HG03066 (cell line): ENCODE measurements at regions not wholly inside any gene's neighbourhood (a gene's known extent, or its start where the extent isn't known, plus 50 kb on each side); places are given as distances from the start of the nearest gene placed in this dataset.
A peak's percentile ranks its signal among the peaks of the same experiment; 100 is the strongest.

ENCODE experiments used
- ATAC-seq: cut with Tn5 transposase; IDR thresholded peaks from one replicate; pipeline ENCODE4 v1.9.1; 2021; ENCODE audit warnings: low read depth; ENCODE audit not compliant: unreplicated experiment

- no peak for ATAC-seq
Observed at GRCh38 chr7:24178811-24179570, 105.0 kb upstream of the NPY start.

- ATAC-seq: no peak
Observed at GRCh38 chr7:24191362-24191761, 92.6 kb upstream of the NPY start.

- no peak for ATAC-seq
Observed at GRCh38 chr7:24192053-24192452, 91.9 kb upstream of the NPY start.

- ATAC-seq: no peak
Observed at GRCh38 chr7:24192691-24193090, 91.3 kb upstream of the NPY start.

- ATAC-seq: no peak
Observed at GRCh38 chr7:24197852-24198251, 86.1 kb upstream of the NPY start.

GRCh38 chr7:24199978-24200377 lies 84.0 kb upstream of the NPY start:
- ATAC-seq: no peak

- no peak for ATAC-seq
Observed at GRCh38 chr7:24200407-24200966, 83.5 kb upstream of the NPY start.

GRCh38 chr7:24201226-24201625 lies 82.8 kb upstream of the NPY start:
- no peak for ATAC-seq

- no peak for ATAC-seq
Observed at GRCh38 chr7:24212073-24212472, 71.9 kb upstream of the NPY start.

GRCh38 chr7:24213311-24213710 lies 70.7 kb upstream of the NPY start:
- no peak for ATAC-seq

- ATAC-seq: no peak
Observed at GRCh38 chr7:24214670-24215069, 69.3 kb upstream of the NPY start.

GRCh38 chr7:24216576-24217125 lies 67.3 kb upstream of the NPY start:
- ATAC-seq: no peak

GRCh38 chr7:24221500-24221899 lies 62.5 kb upstream of the NPY start:
- ATAC-seq: no peak

GRCh38 chr7:24227068-24227467 lies 56.9 kb upstream of the NPY start:
- peak; percentile 45 for ATAC-seq

GRCh38 chr7:24227603-24228359 lies 56.2 kb upstream of the NPY start:
- peak; percentile 84 for ATAC-seq

- no peak for ATAC-seq
Observed at GRCh38 chr7:24229481-24230226, 54.3 kb upstream of the NPY start.

GRCh38 chr7:24231493-24231892 lies 52.5 kb upstream of the NPY start:
- ATAC-seq: no peak

GRCh38 chr7:24233386-24233785 lies 50.6 kb upstream of the NPY start:
- ATAC-seq: no peak
